KMS-11 (cell line): ENCODE measurements at regions not wholly inside any gene's neighbourhood (a gene's known extent, or its start where the extent isn't known, plus 50 kb on each side); places are given as distances from the start of the nearest gene placed in this dataset.

Source experiments
- H2AFZ ChIP-seq: fragments of 200-600 bp; sonication (generic); 2 replicates; pipeline ENCODE4 v1.6.1; 2016; ENCODE audit warnings: antibody characterized with exemption, mixed run types, low read depth
- H3K27ac ChIP-seq: fragments of 200-600 bp; sonication (generic); 2 replicates; pipeline ENCODE4 v1.6.1; 2016; ENCODE audit warnings: mild to moderate bottlenecking, mixed run types
- H3K27me3 ChIP-seq: fragments of 200-600 bp; sonication (generic); 2 replicates; pipeline ENCODE4 v1.6.1; 2017; ENCODE audit warnings: mild to moderate bottlenecking, low read depth, mixed run types, moderate library complexity; ENCODE audit not compliant: insufficient read depth
- H3K36me3 ChIP-seq: fragments of 200-600 bp; sonication (generic); 2 replicates; pipeline ENCODE4 v1.6.1; 2017; ENCODE audit warnings: mild to moderate bottlenecking, mixed run types; ENCODE audit not compliant: insufficient read depth
- H3K4me1 ChIP-seq: fragments of 200-600 bp; sonication (generic); 2 replicates; pipeline ENCODE4 v1.6.1; 2016; ENCODE audit warnings: mild to moderate bottlenecking, low read depth, mixed run types; ENCODE audit not compliant: poor library complexity, severe bottlenecking
- H3K4me2 ChIP-seq: fragments of 200-600 bp; sonication (generic); 2 replicates; pipeline ENCODE4 v1.7.0; 2016; ENCODE audit warnings: mild to moderate bottlenecking, mixed run types
- H3K4me3 ChIP-seq: fragments of 200-600 bp; sonication (generic); IDR thresholded peaks from 2 replicates; pipeline ENCODE4 v1.6.1; 2017; ENCODE audit warnings: low read depth, low read length, mixed read lengths; ENCODE audit not compliant: insufficient read depth
- H3K79me2 ChIP-seq: fragments of 200-600 bp; sonication (generic); 2 replicates; pipeline ENCODE4 v1.6.1; 2016; ENCODE audit warnings: low read depth, mixed run types; ENCODE audit not compliant: insufficient read depth
- H3K9ac ChIP-seq: fragments of 200-600 bp; sonication (generic); 2 replicates; pipeline ENCODE4 v1.6.1; 2016; ENCODE audit warnings: mild to moderate bottlenecking, mixed run types
- H4K20me1 ChIP-seq: fragments of 200-600 bp; sonication (generic); 2 replicates; pipeline ENCODE4 v1.6.1; 2016; ENCODE audit warnings: mild to moderate bottlenecking, mixed run types; ENCODE audit not compliant: insufficient read depth
- TF ChIP-seq, protein P1 (sequence below): fragments of 200-600 bp; sonication (generic); conservative IDR thresholded peaks from 2 replicates; pipeline ENCODE4 v1.6.1; 2017; ENCODE audit warnings: low read depth, mild to moderate bottlenecking, antibody characterized with exemption, low read length, moderate library complexity, mixed read lengths

DNA sequence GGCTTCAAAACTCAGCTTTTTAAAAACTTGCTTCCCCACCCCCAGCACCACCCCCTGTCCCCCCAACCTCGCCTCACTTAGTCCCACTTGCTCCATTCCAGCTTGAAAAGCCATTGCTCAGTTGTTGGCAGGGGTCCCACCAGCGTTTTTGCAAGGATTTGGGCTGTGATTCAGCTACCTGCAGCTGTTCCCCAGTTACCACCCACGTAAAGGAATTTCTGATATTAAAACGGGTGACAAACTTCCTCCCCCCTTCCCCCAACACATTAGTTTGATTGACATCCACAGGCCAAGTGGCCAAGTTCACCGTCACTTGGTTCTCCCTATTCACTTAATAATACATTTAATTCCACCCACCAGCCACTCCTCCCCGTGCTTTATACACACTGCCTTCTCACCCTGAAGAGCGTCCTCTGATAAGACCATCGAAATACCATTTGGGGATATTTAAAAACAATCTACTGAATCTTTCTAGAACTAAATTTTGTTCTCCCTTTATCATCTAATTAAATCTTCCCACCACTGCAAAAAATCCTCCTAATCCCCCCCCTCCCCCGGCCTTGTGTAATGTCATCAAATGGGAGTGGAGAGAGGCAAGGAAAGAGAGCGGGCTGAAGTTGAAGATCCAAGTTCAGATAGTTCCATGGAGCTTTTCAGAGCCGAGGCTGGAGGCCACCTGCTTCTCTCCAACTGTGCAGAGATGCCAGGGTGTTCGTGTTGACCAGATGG lies 55.1 kb downstream of the SOX9 start:
- no peaks in the 10 kb centered on the region for H3K4me1 ChIP-seq
- no peaks in the 10 kb centered on the region for H3K27me3 ChIP-seq
- TF ChIP-seq, protein P1, sequence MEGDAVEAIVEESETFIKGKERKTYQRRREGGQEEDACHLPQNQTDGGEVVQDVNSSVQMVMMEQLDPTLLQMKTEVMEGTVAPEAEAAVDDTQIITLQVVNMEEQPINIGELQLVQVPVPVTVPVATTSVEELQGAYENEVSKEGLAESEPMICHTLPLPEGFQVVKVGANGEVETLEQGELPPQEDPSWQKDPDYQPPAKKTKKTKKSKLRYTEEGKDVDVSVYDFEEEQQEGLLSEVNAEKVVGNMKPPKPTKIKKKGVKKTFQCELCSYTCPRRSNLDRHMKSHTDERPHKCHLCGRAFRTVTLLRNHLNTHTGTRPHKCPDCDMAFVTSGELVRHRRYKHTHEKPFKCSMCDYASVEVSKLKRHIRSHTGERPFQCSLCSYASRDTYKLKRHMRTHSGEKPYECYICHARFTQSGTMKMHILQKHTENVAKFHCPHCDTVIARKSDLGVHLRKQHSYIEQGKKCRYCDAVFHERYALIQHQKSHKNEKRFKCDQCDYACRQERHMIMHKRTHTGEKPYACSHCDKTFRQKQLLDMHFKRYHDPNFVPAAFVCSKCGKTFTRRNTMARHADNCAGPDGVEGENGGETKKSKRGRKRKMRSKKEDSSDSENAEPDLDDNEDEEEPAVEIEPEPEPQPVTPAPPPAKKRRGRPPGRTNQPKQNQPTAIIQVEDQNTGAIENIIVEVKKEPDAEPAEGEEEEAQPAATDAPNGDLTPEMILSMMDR = no peak
- no peak overlapping the region for H3K9ac ChIP-seq
- no peaks in the 10 kb centered on the region for H4K20me1 ChIP-seq
- no peak overlapping the region for H2AFZ ChIP-seq
- H3K79me2 ChIP-seq = no peaks in the 10 kb centered on the region
- no peaks in the 10 kb centered on the region for H3K36me3 ChIP-seq
- no peak overlapping the region for H3K4me3 ChIP-seq
- H3K27ac ChIP-seq = no peak overlapping the region
- H3K4me2 ChIP-seq = no peak overlapping the region

DNA sequence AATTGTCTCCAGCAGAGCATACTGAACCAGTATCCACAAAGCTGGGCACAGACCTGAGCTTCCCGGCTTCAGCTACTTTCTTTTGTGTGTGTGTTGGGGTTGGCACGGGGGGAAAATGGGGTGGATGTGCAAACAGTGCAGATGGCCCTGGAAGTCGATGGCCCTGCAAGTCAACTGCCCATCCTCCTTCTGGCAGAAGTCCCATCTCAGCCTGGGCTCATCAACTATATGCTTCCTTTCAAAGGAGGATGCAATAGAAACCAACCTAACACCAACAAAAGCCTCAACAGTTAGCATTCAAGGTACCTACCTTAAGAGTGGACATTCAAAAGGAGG lies 55.7 kb downstream of the SOX9 start:
- Histone ChIP-seq H3K4me3 (no peak overlapping the region), H3K79me2 (no peaks in the 10 kb centered on the region), H3K27me3 (no peaks in the 10 kb centered on the region), H3K4me1 (no peaks in the 10 kb centered on the region), H3K36me3 (no peaks in the 10 kb centered on the region), H2AFZ (no peak overlapping the region), H3K4me2 (no peak overlapping the region), H3K9ac (no peak overlapping the region), H3K27ac (no peak overlapping the region), H4K20me1 (no peaks in the 10 kb centered on the region)
- TF ChIP-seq, protein P1 = no peak

DNA sequence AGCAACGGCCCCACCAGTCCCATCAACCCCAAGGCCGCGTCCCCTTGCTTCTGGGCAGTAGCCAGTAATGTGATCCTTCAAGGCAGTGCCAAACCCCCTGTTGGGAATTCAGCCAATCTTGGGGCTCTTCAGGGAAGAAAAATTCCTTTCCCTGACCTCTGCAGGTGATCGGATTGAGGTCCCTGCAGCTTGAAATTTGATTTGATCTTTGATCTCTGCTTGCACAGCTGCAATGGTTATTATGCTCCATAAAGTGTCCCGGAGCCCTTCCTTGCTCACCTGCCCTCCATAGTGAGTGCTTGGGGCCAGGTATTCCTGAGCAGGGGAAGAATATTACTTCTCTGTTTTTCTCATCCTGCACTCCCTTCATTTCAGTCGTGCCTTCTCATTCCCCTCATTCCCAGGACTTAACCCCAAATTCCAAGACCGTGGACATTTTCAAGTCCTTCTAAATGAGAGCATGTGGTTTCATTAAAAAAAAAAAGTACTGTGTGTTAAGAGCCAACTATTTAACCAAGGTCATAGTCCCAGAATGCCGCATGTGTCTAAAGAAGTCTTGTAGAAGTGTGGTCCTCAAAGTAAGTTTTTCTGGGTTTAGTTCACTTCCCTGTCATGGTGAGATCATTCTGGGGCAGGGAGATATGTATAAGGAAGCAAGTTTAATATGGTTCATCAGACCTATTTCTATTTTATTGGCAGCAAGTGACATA lies 56.3 kb downstream of the SOX9 start:
- no peaks in the 10 kb centered on the region for H4K20me1 ChIP-seq
- H3K27me3 ChIP-seq = no peaks in the 10 kb centered on the region
- no peaks in the 10 kb centered on the region for H3K79me2 ChIP-seq
- no peaks in the 10 kb centered on the region for H3K4me1 ChIP-seq
- H3K36me3 ChIP-seq = no peaks in the 10 kb centered on the region
- no peak overlapping the region for H3K4me2 ChIP-seq
- TF ChIP-seq, protein P1 = no peak
- H3K27ac ChIP-seq = no peak overlapping the region
- no peak overlapping the region for H2AFZ ChIP-seq
- no peak overlapping the region for H3K9ac ChIP-seq
- H3K4me3 ChIP-seq = no peak overlapping the region

DNA sequence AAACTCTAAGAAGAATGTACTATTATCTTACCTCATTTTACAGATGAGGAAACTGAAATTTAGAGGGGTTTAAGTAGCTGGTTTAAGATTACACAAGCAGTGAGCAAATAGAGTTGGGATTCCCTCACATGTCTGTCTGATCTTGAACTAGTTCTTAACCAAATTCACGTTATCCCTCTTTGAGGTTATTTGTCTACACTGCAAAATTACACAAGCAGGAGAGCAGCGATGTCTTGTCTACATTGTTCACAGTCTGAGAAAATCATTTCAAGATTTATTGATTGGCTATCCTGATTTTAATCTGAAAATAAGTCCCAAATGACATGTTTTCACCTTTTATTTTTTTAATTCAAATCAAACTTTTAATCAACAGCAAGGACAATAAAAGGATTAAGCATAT lies 56.9 kb downstream of the SOX9 start:
- no peaks in the 10 kb centered on the region for H3K36me3 ChIP-seq
- H3K9ac ChIP-seq = no peak overlapping the region
- H3K27me3 ChIP-seq = no peaks in the 10 kb centered on the region
- H3K79me2 ChIP-seq = no peaks in the 10 kb centered on the region
- H3K4me3 ChIP-seq = no peak overlapping the region
- no peak overlapping the region for H3K4me2 ChIP-seq
- no peaks in the 10 kb centered on the region for H4K20me1 ChIP-seq
- H2AFZ ChIP-seq = no peak overlapping the region
- no peaks in the 10 kb centered on the region for H3K4me1 ChIP-seq
- TF ChIP-seq, protein P1 = no peak
- H3K27ac ChIP-seq = no peak overlapping the region
